Ammon's horn (tissue), 1 donor: ENCODE measurements at regions not wholly inside any gene's neighbourhood (a gene's known extent, or its start where the extent isn't known, plus 50 kb on each side); places are given as distances from the start of the nearest gene placed in this dataset.
"Not testable (repeated sequence)": the region's sequence is repeated elsewhere in the genome, so short reads cannot be mapped to it uniquely, and the experiment has no call there.

Source experiments
- DNase-seq: peaks from one replicate; pipeline ENCODE4 v3.0.0-alpha.2; 2016; ENCODE audit warnings: low spot score

DNA sequence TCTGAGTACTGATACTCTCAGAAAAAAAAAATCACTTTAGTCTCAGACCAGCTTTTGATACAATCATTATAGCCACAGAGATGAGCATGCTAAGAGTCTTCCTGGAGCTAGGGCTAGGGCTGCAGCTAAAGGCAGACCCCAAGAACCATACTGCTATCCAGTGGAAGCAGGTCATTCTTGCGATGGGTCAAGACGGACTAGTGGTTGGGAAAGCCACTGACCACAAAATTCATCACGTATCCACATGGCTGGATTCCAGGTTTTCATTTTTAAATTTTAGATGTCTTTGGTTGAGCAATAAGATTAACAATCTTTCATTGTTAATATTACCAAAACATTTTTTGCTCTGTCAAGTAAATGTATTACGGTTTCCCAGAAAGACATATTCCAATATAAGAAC lies 598.1 kb downstream of the DNAH5 start:
- DNase-seq, result no peak

GRCh38 chr5:13339093-13339492 lies 605.4 kb downstream of the DNAH5 start:
- DNase-seq, result no peak

- not testable (repeated sequence) for DNase-seq
These were observed 609.5 kb downstream of the DNAH5 start for GRCh38 chr5:13335026-13335425.

DNA sequence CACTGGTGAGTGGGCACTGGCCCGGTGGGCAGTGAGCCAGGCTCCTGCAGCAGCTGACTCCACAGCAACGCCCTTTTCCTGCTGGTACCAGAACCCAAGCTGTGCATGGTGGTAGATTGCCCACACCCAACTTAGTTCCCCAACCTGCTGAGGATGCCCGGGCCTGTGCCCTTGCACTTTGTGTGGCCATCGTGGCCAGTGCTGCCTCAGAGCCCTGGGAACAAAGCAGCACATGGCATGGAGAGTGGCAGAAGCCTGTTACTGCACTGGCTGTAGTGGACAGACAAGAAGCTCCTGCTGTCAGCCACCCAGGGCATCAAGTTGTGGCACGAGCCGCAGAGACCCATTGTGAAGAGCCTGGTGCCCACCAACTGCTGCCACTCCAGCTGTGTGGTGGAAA lies 612.9 kb downstream of the DNAH5 start:
- no peak for DNase-seq

- no peak for DNase-seq
These were observed 616.2 kb downstream of the DNAH5 start for GRCh38 chr5:13328316-13328715.

DNA sequence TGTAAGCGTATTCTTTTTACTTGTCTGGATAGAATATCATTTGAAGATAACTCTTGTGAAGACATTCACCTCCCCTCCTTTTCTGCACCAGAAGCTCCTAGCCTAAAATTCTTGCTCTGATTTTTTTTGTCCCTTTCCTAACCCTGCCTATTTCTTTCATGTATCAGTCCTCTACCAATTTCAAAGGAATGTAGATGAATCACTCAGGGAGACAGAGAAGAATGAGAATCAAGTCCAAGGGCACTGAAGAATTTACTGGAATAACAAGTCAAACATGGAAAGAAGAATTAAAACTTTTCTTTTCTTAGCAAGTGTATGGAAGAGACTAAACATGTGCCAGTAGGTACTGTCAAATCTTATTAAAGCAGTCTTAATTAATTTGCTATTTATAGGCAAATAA lies 618.7 kb downstream of the DNAH5 start:
- no peak for DNase-seq

GRCh38 chr5:13322769-13323168 lies 621.7 kb downstream of the DNAH5 start:
- DNase-seq, result no peak

GRCh38 chr5:13317654-13318053 lies 626.8 kb downstream of the DNAH5 start:
- DNase-seq, result no peak

GRCh38 chr5:13316176-13316575 lies 628.3 kb downstream of the DNAH5 start:
- DNase-seq, result no peak

- DNase-seq, result no peak
These were observed 637.0 kb downstream of the DNAH5 start for GRCh38 chr5:13307480-13307879.

DNA sequence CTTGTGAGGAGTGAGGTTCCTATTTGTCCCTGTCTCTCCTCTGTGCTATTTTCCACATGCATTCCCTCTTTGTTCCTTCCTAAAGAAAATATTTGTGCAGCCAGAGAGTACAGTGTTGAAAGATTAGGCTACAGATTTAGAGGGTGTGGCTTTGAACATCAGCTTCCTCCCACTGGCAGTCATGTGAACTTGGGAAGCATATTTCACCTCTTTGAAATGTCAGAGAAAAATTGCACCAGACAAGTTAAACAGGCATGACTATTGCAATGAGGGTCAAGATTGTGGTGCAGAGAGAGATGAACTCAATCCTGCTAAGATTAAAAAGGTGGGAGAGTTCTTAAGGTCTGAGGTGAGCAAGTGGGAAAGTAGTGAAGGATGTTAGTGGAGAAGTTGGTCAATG lies 641.0 kb downstream of the DNAH5 start:
- DNase-seq, result no peak

DNA sequence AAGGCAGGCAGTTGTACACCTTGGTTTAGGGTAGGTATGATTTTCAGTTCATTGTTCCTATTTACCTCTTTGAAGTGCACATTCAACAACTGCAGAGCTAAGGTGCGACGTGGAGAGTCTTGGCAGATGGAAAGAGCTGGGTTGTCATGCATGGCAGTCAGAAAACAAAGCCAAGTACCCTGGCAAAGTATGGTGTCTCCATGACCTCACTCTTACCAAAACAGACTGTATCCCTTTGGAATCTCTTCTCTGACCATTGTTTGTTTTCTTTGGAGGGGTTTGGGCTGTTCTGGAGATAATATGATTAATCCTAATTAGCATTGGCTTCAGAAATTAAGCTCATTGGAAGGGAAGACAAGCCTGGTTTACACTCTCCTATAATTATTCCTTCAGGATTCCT lies 665.7 kb downstream of the DNAH5 start:
- no peak for DNase-seq

DNA sequence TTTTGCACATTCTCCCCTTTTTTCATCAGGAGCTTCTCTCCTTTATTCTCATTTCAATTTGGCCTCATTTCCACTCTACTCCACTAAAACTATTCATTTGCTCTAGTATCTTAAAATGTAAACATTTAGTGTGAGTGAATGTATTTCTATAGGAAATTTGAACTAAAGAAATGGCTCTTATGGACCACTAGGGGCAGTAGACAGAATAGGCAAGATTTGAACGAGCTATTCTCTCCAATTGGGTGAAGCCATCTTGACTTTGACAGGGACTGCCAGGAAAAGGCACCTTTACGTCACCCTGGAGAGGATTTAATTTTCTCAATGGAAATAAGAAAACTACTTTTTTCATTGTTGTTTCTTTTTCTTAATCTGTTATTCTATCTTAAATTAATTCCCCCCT lies 666.3 kb downstream of the DNAH5 start:
- DNase-seq, result no peak

DNA sequence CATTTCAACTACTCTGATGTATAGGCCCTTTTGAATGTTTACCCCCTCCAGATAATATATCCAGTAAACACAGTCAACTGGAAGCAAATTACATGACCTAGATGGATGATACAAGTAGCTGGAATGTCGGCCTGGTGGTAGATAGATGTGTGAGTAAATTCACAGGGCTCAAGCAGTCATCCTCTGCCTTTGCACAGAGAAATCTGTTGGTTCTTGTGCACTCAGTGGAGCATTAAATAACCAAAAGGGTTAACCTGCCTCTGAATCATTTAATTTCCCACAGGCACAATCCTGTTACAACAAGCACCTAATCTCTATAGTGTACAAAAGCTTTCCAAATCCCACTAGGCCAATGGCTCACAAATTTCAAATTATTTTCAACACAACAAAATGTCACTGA lies 668.3 kb downstream of the DNAH5 start:
- no peak for DNase-seq

GRCh38 chr5:13263701-13264100 lies 680.8 kb downstream of the DNAH5 start:
- no peak for DNase-seq

DNA sequence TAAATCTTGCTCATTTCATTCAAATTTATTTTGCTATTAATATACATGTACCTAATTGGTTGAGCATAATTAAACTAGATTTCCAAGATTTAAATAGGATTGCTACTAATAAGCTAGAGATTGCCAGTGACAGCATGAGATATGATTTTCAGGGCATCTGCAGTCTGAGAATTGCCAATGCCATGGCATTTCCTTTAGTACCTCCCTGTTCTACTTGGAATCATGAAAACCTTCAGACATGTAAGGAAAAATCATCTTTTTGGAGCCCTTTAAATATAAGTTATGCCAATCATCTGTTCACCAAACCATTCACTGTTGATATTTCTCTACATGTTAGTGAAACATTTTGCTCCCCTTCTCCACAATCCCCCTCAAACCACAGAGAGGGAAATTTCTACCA lies 691.4 kb downstream of the DNAH5 start:
- no peak for DNase-seq

- DNase-seq, result no peak
These were observed 691.8 kb downstream of the DNAH5 start for GRCh38 chr5:13252699-13253098.

DNA sequence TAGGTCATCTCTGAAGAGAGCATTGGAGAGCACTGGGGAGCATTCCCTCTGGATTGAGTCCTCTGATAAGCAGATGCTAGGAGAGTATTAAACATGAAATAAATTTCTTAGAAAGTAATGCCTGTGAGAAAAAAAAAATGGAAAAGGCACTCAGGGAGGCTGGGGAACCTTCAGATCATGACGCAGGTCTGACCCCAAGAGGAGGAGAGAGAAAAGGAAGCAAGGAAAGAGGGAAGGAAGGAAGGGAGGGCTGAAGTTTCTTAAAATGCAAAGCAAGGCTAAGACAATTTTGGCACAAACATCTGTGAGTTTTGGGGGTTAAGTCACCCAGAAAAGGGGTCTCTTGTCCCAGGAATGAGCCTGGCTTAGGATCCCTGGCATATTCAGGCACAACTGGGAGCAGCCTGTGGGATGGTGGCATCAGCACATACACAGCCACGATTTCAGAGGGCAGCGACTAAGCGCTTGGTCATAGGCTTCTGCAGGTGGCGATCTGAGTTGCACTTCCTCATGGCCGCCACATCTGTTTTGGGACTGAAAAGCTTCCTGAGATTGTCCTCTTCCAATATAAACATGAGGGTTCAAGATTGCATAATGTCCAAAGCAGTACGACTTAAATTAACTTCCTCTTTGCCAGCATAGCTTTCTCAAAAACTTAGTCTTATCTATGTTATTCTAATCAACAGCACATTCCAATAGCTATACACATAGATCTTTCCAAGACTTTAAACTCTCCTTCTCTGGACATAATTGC lies 692.7 kb downstream of the DNAH5 start:
- peak; percentile 70 for DNase-seq

GRCh38 chr5:13250464-13251291 lies 693.8 kb downstream of the DNAH5 start:
- no peak for DNase-seq

DNA sequence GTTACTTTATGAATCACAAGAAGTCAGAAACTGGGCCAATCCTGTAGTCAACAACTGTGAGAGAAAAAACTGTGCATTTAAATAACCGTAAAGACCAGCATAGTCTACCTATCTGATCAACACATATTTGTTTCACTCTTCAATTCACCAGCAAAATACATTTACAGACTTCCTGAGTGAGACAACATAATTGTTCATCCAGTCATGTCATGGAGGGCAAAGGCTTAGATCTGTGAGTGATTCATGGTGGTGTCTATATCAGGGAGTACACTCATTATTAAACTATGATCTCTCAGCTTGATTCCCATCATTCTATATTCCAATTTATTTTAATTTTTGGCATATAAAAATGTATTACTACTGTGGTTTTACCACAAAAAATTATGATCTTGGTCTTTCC lies 694.6 kb downstream of the DNAH5 start:
- DNase-seq, result no peak

- DNase-seq, result no peak
These were observed 696.2 kb downstream of the DNAH5 start for GRCh38 chr5:13248253-13248652.

DNA sequence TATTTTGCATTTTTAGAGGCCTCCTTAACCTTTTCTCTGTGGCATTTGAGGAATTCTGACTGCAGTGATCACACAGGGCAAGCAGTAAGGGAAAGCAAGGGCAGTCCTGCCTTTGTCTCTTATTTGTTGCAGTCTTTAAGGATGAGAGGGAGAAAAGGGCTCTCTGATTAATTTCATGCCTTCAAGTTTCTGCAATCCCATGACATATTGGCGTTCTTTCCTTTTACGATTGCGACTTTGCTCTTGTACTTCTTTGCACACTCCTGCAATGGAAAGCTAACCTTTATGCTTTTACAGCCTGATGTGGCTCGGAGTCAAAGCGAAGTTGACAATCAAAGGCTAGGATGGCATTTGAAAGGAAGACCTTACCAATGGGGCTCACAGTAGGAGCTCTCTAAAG lies 698.4 kb downstream of the DNAH5 start:
- DNase-seq, result no peak

GRCh38 chr5:13244151-13244550 lies 700.3 kb downstream of the DNAH5 start:
- no peak for DNase-seq

DNA sequence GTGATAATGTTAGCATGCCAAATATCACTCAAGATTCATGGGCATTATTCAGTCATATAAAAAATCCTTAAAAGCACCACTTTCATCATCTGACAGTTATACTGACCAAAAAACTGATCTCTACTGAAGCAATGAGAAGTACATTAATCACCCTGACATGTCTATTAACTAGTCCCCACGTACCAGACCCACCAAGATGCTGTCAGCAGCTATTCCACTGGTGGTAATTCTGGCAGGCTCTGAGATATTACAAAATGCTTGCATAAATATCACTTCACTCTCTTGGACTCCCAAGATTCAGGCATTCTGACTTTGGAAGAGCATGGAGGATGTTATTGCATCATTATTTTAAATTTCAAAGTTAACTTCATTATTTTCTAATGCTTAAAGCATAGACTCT lies 717.0 kb downstream of the DNAH5 start:
- no peak for DNase-seq
